Activated CD8-positive, alpha-beta memory T cell treated with anti-CD3 and anti-CD28 coated beads, Interleukin-2, amount 50 U/mL, for 48 hours (primary cell): ENCODE measurements at regions not wholly inside any gene's neighbourhood (a gene's known extent, or its start where the extent isn't known, plus 50 kb on each side); places are given as distances from the start of the nearest gene placed in this dataset.

Experiments used
- DNase-seq: peaks from one replicate; pipeline ENCODE4 v3.0.0-alpha.2; 2020

- DNase-seq: no peak
Measured at GRCh38 chr13:26456650-26457049, 100.8 kb upstream of the WASF3 start.

- DNase-seq: no peak
Measured at GRCh38 chr13:26457212-26457611, 100.3 kb upstream of the WASF3 start.

- DNase-seq: no peak
Measured at GRCh38 chr13:26458196-26458749, 99.2 kb upstream of the WASF3 start.

- DNase-seq: no peak
Measured at GRCh38 chr13:26459276-26460131, 98.0 kb upstream of the WASF3 start.

GRCh38 chr13:26460648-26461047 is 96.8 kb upstream of the WASF3 start:
- no peak for DNase-seq

- DNase-seq: no peak
Measured at GRCh38 chr13:26463296-26463695, 94.2 kb upstream of the WASF3 start.

- no peak for DNase-seq
Measured at GRCh38 chr13:26463848-26464247, 93.6 kb upstream of the WASF3 start.

GRCh38 chr13:26465514-26465913 is 92.0 kb upstream of the WASF3 start:
- DNase-seq: no peak

GRCh38 chr13:26465954-26466353 is 91.5 kb upstream of the WASF3 start:
- no peak for DNase-seq

- DNase-seq: no peak
Measured at GRCh38 chr13:26468265-26468801, 89.2 kb upstream of the WASF3 start.

- DNase-seq: no peak
Measured at GRCh38 chr13:26469602-26470001, 87.9 kb upstream of the WASF3 start.

GRCh38 chr13:26471807-26472206 is 85.7 kb upstream of the WASF3 start:
- no peak for DNase-seq

- DNase-seq: no peak
Measured at GRCh38 chr13:26473571-26474230, 83.8 kb upstream of the WASF3 start.

GRCh38 chr13:26474286-26474685 is 83.2 kb upstream of the WASF3 start:
- DNase-seq: no peak

- DNase-seq: no peak
Measured at GRCh38 chr13:26475176-26476110, 82.0 kb upstream of the WASF3 start.

- DNase-seq: no peak
Measured at GRCh38 chr13:26476111-26476781, 81.2 kb upstream of the WASF3 start.

- DNase-seq: no peak
Measured at GRCh38 chr13:26476782-26477142, 80.7 kb upstream of the WASF3 start.

GRCh38 chr13:26477681-26478080 is 79.8 kb upstream of the WASF3 start:
- DNase-seq: no peak

GRCh38 chr13:26480246-26480855 is 77.1 kb upstream of the WASF3 start:
- DNase-seq: no peak

GRCh38 chr13:26482451-26483197 is 74.9 kb upstream of the WASF3 start:
- DNase-seq: peak; percentile 77

GRCh38 chr13:26483546-26483945 is 73.9 kb upstream of the WASF3 start:
- no peak for DNase-seq
